CD14-positive monocyte (primary cell): ENCODE measurements at regions not wholly inside any gene's neighbourhood (a gene's known extent, or its start where the extent isn't known, plus 50 kb on each side); places are given as distances from the start of the nearest gene placed in this dataset.
A peak's percentile ranks its signal among the peaks of the same experiment; 100 is the strongest.

Source experiments
- DNase-seq, 3 donors: peaks; one replicate each; pipeline ENCODE4 v3.0.0-alpha.2; 2011 to 2022
- H2AFZ ChIP-seq: 2 replicates; pipeline ENCODE4 v1.6.0; 2012; ENCODE audit warnings: mild to moderate bottlenecking, low read depth, low read length, inconsistent platforms; ENCODE audit not compliant: insufficient read depth, poor library complexity, severe bottlenecking
- H3K27ac ChIP-seq, 2 donors: 1 replicate in 1 of 2; 2 replicates in 1 of 2; pipeline ENCODE4 v1.5.1; 2012 to 2013; ENCODE audit warnings: low read length in 2 of 2, control low read depth in 1 of 2, inconsistent platforms in 1 of 2, low read depth in 1 of 2, mild to moderate bottlenecking in 1 of 2
- H3K27me3 ChIP-seq, 2 donors: one replicate each; pipeline versions ENCODE4 v1.6.0 to v1.6.1; 2011 to 2013; ENCODE audit warnings: low read length in 2 of 2; ENCODE audit not compliant: control insufficient read depth in 2 of 2, insufficient read depth in 2 of 2
- H3K36me3 ChIP-seq, 2 donors: replicated peaks in 1 of 2; 1 replicate in 1 of 2; 2 replicates in 1 of 2; pipeline versions ENCODE4 v1.5.1 to v1.6.1; 2012 to 2013; ENCODE audit warnings: low read length in 2 of 2, control low read depth in 1 of 2, inconsistent platforms in 1 of 2, mild to moderate bottlenecking in 1 of 2; ENCODE audit not compliant: insufficient read depth in 2 of 2, control insufficient read depth in 1 of 2
- H3K4me1 ChIP-seq, 2 donors: 1 replicate in 1 of 2; 2 replicates in 1 of 2; pipeline versions ENCODE4 v1.5.1 to v1.6.1; 2012 to 2013; ENCODE audit warnings: low read length in 2 of 2, control low read depth in 1 of 2, inconsistent platforms in 1 of 2, mild to moderate bottlenecking in 1 of 2, moderate library complexity in 1 of 2; ENCODE audit not compliant: insufficient read depth in 2 of 2, control insufficient read depth in 1 of 2
- H3K4me2 ChIP-seq: replicated peaks from 2 replicates; pipeline ENCODE3; 2012; ENCODE audit warnings: low read length, moderate library complexity, mild to moderate bottlenecking; ENCODE audit not compliant: poor library complexity, severe bottlenecking; ENCODE audit errors: extremely low read depth
- H3K4me3 ChIP-seq, 3 experiments: fragments of 200-600 bp in 1 of 3; sonication (generic) in 1 of 3; replicated peaks in 1 of 3; 1 replicate in 2 of 3; 2 replicates in 1 of 3; pipeline ENCODE4 v1.5.1; 2011 to 2013; ENCODE audit warnings: low read length in 3 of 3, mild to moderate bottlenecking in 3 of 3, control low read depth in 2 of 3, low read depth in 2 of 3, inconsistent platforms in 1 of 3, moderate library complexity in 1 of 3
- H3K79me2 ChIP-seq: 2 replicates; pipeline ENCODE4 v1.6.0; 2012; ENCODE audit warnings: mild to moderate bottlenecking, control low read depth, inconsistent platforms, low read length, moderate library complexity; ENCODE audit not compliant: insufficient read depth
- H3K9ac ChIP-seq: 2 replicates; pipeline ENCODE4 v1.6.0; 2017; ENCODE audit warnings: low read length, mild to moderate bottlenecking; ENCODE audit not compliant: insufficient read depth, poor library complexity, severe bottlenecking
- H3K9me3 ChIP-seq, 2 donors: replicated peaks in 1 of 2; 1 replicate in 1 of 2; 2 replicates in 1 of 2; pipeline versions ENCODE4 v1.5.1 to v1.6.1; 2012 to 2013; ENCODE audit warnings: low read length in 2 of 2, control low read depth in 1 of 2; ENCODE audit not compliant: control insufficient read depth in 1 of 2, insufficient read depth in 1 of 2
- H4K20me1 ChIP-seq: 2 replicates; pipeline ENCODE4 v1.6.0; 2012; ENCODE audit warnings: mild to moderate bottlenecking, low read length, control low read depth, moderate library complexity; ENCODE audit not compliant: insufficient read depth
- H3K27ac Mint-ChIP-seq, 7 donors: one replicate each; pipeline ENCODE4 v1.8.0; 2020; ENCODE audit warnings: mild to moderate bottlenecking in 7 of 7, mixed read lengths in 7 of 7, moderate library complexity in 6 of 7, inconsistent platforms in 2 of 7
- H3K27me3 Mint-ChIP-seq, 3 donors: one replicate each; pipeline ENCODE4 v1.8.0; 2021 to 2022; ENCODE audit warnings: low read depth in 3 of 3, mild to moderate bottlenecking in 3 of 3, mixed read lengths in 3 of 3, moderate library complexity in 3 of 3, inconsistent platforms in 1 of 3
- H3K36me3 Mint-ChIP-seq, 2 donors: one replicate each; pipeline ENCODE4 v1.8.0; 2020; ENCODE audit warnings: mixed read lengths in 2 of 2, inconsistent platforms in 1 of 2, mild to moderate bottlenecking in 1 of 2
- H3K4me1 Mint-ChIP-seq: one replicate; pipeline ENCODE4 v1.8.0; 2020; ENCODE audit warnings: mild to moderate bottlenecking, mixed read lengths
- H3K4me3 Mint-ChIP-seq, 2 donors: one replicate each; pipeline ENCODE4 v1.8.0; 2020; ENCODE audit warnings: mild to moderate bottlenecking in 2 of 2, mixed read lengths in 2 of 2, moderate library complexity in 1 of 2
- H3K9me3 Mint-ChIP-seq, 7 donors: one replicate each; pipeline ENCODE4 v1.8.0; 2020 to 2022; ENCODE audit warnings: mixed read lengths in 7 of 7, mild to moderate bottlenecking in 6 of 7, moderate library complexity in 6 of 7, inconsistent platforms in 2 of 7
- CTCF ChIP-seq: fragments of 200-600 bp; IDR thresholded peaks from one replicate; pipeline ENCODE4 v1.8.0; 2022; ENCODE audit warnings: antibody characterized with exemption, mild to moderate bottlenecking
- WGBS: methylation state at CpG from one replicate; pipeline ENCODE4 v1.1.5; 2013; ENCODE audit warnings: missing lambda C conversion rate; ENCODE audit not compliant: insufficient coverage; 5-methylcytosine and 5-hydroxymethylcytosine counted together
- intact Hi-C, 2 donors: fragments of 100-400 bp; cut with micrococcal nuclease; formaldehyde crosslinking; loops; one replicate each; pipeline versions ENCODE4 v1.15.0 to v1.15.1; 2023

- H3K4me3 Mint-ChIP-seq, result no peak overlapping the region
- Histone ChIP-seq H3K9me3 (no peaks in the 10 kb centered on the region), H3K27me3 (peaks cover 2 to 8% of the 10 kb centered on the region in 2 donors), H3K4me2 (no peak overlapping the region), H3K79me2 (no peaks in the 10 kb centered on the region), H3K36me3 (no peaks in the 10 kb centered on the region), H3K4me3 (no peak overlapping the region), H3K27ac (no peak overlapping the region), H4K20me1 (no peaks in the 10 kb centered on the region), H2AFZ (no peak overlapping the region), H3K9ac (no peak overlapping the region), H3K4me1 (peaks cover 4 to 6% of the 10 kb centered on the region in 2 donors)
- peaks cover 8% of the 10 kb centered on the region for H3K4me1 Mint-ChIP-seq
- WGBS, result no CpG with 5 or more reads among the region's 4 CpGs
- no peak for TF ChIP-seq CTCF
- no peaks in the 10 kb centered on the region for H3K36me3 Mint-ChIP-seq
- no peak overlapping the region for H3K27ac Mint-ChIP-seq
- no peak for DNase-seq
- H3K9me3 Mint-ChIP-seq, result peaks cover 0 to 2% (median 0%) of the 10 kb centered on the region in 7 donors
- peaks cover 9 to 22% (median 11%) of the 10 kb centered on the region in 3 donors for H3K27me3 Mint-ChIP-seq
- intact Hi-C loops, result loop anchor here (10.0 kb wide), 1 partner anchor 259 kb away; no protein-coding TSS in a partner anchor
These were observed 53.0 kb upstream of the TCF21 start for GRCh38 chr6:133835901-133836300.

DNA sequence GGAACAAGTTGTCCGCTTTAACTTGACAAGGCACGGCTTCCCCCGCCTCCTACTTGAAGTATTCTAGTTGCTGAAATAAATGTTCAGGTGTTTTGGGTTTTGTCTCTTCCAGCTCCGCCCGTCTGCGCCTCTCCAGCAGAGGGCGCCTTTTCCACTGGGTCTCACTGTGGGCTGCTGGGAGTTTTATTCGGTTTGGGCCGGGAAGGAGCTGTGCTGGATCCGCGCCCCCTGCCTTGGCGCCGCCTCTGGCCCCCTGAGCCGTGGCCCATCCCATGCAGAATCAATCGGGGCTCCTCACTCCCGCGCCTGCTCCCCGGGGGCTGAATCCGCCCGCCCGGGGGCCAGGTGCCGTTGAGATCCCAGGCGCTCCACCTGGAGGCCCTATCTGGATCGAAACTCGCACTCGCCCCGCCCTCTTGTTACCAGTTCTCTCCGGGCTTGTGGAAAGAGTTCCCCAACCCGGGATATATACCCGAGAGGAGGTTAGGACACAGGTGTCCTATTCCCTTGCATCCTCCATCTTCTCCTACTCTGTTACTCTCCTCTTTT is 51.0 kb upstream of the TCF21 start:
- Histone ChIP-seq H3K4me2 (peak overlapping the region; percentile 59), H3K9me3 (no peaks in the 10 kb centered on the region), H3K36me3 (no peaks in the 10 kb centered on the region), H3K27me3 (peaks cover 2 to 6% of the 10 kb centered on the region in 2 donors), H2AFZ (peak overlapping the region; percentile 66), H3K27ac (no peak overlapping the region), H3K79me2 (no peaks in the 10 kb centered on the region), H3K4me3 (peak overlapping the region in 2 of 3 experiments; percentile 22 to 54), H3K9ac (no peak overlapping the region), H3K4me1 (peaks cover 4 to 6% of the 10 kb centered on the region in 2 donors), H4K20me1 (no peaks in the 10 kb centered on the region)
- DNase-seq, result peak; percentile 15 to 30 (median 24)
- H3K9me3 Mint-ChIP-seq, result no peaks in the 10 kb centered on the region
- peak; percentile 83 for TF ChIP-seq CTCF
- H3K4me3 Mint-ChIP-seq, result peak overlapping the region in 1 of 2 donors; percentile 80
- under 1% methylated on average over 24 of the region's 30 CpGs for WGBS
- intact Hi-C loops, result loop anchor here (10.0 kb wide), 1 partner anchor 257 kb away; no protein-coding TSS in a partner anchor
- no peak overlapping the region for H3K27ac Mint-ChIP-seq
- H3K4me1 Mint-ChIP-seq, result peaks cover 8% of the 10 kb centered on the region
- no peaks in the 10 kb centered on the region for H3K36me3 Mint-ChIP-seq
- H3K27me3 Mint-ChIP-seq, result peaks cover 10 to 18% (median 13%) of the 10 kb centered on the region in 3 donors
